HL-60 (cell line): ENCODE measurements at regions not wholly inside any gene's neighbourhood (a gene's known extent, or its start where the extent isn't known, plus 50 kb on each side); places are given as distances from the start of the nearest gene placed in this dataset.

Source experiments
- DNase-seq, 2 experiments: peaks; one replicate each; pipeline ENCODE4 v3.0.0-alpha.2; 2010 to 2020; ENCODE audit warnings: low read depth in 1 of 2, low spot score in 1 of 2
- H3K27ac ChIP-seq: fragments of 250-450 bp; sonication (Bioruptor Pico); replicated peaks from 2 replicates; pipeline ENCODE4 v1.5.1; 2020; ENCODE audit warnings: mild to moderate bottlenecking, moderate library complexity
- H3K27me3 ChIP-seq: fragments of 250-450 bp; sonication (Bioruptor Pico); 2 replicates; pipeline ENCODE4 v1.5.1; 2021; ENCODE audit warnings: mild to moderate bottlenecking, moderate library complexity; ENCODE audit not compliant: insufficient read depth, poor library complexity, severe bottlenecking
- H3K4me3 ChIP-seq: replicated peaks from 2 replicates; pipeline ENCODE4 v1.5.1; 2011; ENCODE audit warnings: mild to moderate bottlenecking, control low read depth, low read length; ENCODE audit not compliant: insufficient read depth
- CTCF ChIP-seq: IDR thresholded peaks from one replicate; pipeline ENCODE4 v1.5.1; 2011; ENCODE audit warnings: low read length, control low read depth, inconsistent platforms; ENCODE audit not compliant: insufficient read depth
- GABPA ChIP-seq: IDR thresholded peaks from 2 replicates; pipeline ENCODE4 v1.6.1; 2012; ENCODE audit warnings: low read depth
- POLR2AphosphoS5 ChIP-seq: IDR thresholded peaks from 2 replicates; pipeline ENCODE4 v1.6.1; 2012; ENCODE audit warnings: low read depth
- REST ChIP-seq: IDR thresholded peaks from 2 replicates; pipeline ENCODE4 v1.6.1; 2012; ENCODE audit warnings: low read depth; ENCODE audit not compliant: insufficient replicate concordance
- SPI1 ChIP-seq: IDR thresholded peaks from 2 replicates; pipeline ENCODE4 v1.6.1; 2012; ENCODE audit warnings: low read depth, mild to moderate bottlenecking, borderline replicate concordance

GRCh38 chr11:27281740-27282590, 81.0 kb downstream of the CCDC34 start:
- no peak for DNase-seq
- H3K4me3 ChIP-seq, result no peak overlapping the region
- no peak for TF ChIP-seq SPI1
- TF ChIP-seq POLR2AphosphoS5, result no peak
- no peak for TF ChIP-seq CTCF
- no peak overlapping the region for H3K27ac ChIP-seq
- no peaks in the 10 kb centered on the region for H3K27me3 ChIP-seq

- H3K27me3 ChIP-seq, result no peaks in the 10 kb centered on the region
- H3K27ac ChIP-seq, result no peak overlapping the region
- H3K4me3 ChIP-seq, result no peak overlapping the region
- no peak for DNase-seq
- TF ChIP-seq GABPA (no peak), SPI1 (no peak), REST (no peak), POLR2AphosphoS5 (no peak), CTCF (no peak)
Measured at GRCh38 chr11:27281276-27281675, 81.7 kb downstream of the CCDC34 start.

- DNase-seq, result no peak
- no peak overlapping the region for H3K27ac ChIP-seq
- TF ChIP-seq SPI1, result no peak
- no peak for TF ChIP-seq POLR2AphosphoS5
- TF ChIP-seq REST, result no peak
- TF ChIP-seq GABPA, result no peak
- no peak overlapping the region for H3K4me3 ChIP-seq
- H3K27me3 ChIP-seq, result no peaks in the 10 kb centered on the region
Measured at GRCh38 chr11:27280140-27280539, 82.9 kb downstream of the CCDC34 start.

- DNase-seq, result no peak
- TF ChIP-seq POLR2AphosphoS5 (no peak), SPI1 (no peak), REST (no peak), CTCF (no peak), GABPA (no peak)
- Histone ChIP-seq H3K27ac (no peak overlapping the region), H3K27me3 (no peaks in the 10 kb centered on the region), H3K4me3 (no peak overlapping the region)
Measured at GRCh38 chr11:27279460-27279859, 83.6 kb downstream of the CCDC34 start.
